ENCODE measurements at regions not wholly inside any gene's neighbourhood (a gene's known extent, or its start where the extent isn't known, plus 50 kb on each side); places are given as distances from the start of the nearest gene placed in this dataset.

DNA sequence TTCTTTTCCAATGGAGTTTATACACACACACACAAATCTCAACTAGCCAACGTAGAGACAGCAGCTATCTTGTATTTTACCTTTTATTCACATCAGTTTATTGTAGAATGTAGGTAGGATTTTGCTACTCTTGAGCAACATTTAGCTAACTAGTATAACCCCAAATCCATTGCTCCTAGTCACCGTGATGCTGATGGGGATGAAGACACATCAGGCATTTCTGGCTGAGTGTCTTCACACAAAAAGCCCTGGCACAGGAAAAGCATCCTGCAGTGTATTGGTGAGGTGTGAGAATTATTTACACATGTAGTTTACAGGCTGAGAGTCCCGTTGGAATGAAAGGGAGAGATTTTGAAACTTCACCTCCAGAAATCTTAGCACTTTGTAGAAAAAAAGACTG lies 65.9 kb upstream of the FBXL4 start:
- H3K27ac ChIP-seq: peak overlapping the region; percentile 86
- no peak for DNase-seq
- no peaks in the 10 kb centered on the region for H3K27me3 ChIP-seq (replicated peaks)
- in situ Hi-C loops (cut with HindIII; ENCODE audit: low pct_ligation_motif_present, low sequenced_read_pairs): no loop called here
- TF ChIP-seq, protein P1, sequence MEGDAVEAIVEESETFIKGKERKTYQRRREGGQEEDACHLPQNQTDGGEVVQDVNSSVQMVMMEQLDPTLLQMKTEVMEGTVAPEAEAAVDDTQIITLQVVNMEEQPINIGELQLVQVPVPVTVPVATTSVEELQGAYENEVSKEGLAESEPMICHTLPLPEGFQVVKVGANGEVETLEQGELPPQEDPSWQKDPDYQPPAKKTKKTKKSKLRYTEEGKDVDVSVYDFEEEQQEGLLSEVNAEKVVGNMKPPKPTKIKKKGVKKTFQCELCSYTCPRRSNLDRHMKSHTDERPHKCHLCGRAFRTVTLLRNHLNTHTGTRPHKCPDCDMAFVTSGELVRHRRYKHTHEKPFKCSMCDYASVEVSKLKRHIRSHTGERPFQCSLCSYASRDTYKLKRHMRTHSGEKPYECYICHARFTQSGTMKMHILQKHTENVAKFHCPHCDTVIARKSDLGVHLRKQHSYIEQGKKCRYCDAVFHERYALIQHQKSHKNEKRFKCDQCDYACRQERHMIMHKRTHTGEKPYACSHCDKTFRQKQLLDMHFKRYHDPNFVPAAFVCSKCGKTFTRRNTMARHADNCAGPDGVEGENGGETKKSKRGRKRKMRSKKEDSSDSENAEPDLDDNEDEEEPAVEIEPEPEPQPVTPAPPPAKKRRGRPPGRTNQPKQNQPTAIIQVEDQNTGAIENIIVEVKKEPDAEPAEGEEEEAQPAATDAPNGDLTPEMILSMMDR (IDR thresholded peaks at IDR 0.05; ENCODE audit: low read depth, low read length, missing control alignments): no peak
- H3K36me3 ChIP-seq (replicated peaks): no peaks in the 10 kb centered on the region
- no peak overlapping the region for H3K4me3 ChIP-seq (ENCODE audit: low read depth, low read length)

DNA sequence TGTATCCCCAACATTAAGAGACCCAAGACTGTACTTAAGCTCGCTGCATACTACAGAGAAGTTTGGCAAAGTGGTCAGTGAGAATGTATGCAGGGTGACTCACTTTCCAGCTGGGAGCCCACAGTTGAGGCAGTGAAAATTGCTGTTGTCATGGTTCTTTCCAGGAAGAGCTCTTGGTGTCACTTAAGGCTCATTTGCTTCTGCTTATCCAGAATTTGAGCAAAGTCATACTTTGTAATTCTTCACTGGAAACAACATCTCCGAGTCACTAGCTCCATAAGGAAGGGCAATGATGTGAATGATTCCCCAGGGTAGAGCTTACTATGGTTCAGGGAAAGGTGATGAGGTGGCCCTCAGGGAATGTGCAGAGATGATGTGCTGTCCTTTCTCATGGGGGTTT lies 65.4 kb upstream of the FBXL4 start:
- Histone ChIP-seq H3K36me3 (replicated peaks) (no peaks in the 10 kb centered on the region), H3K4me3 (ENCODE audit: low read depth, low read length) (no peak overlapping the region), H3K27ac (peak overlapping the region; percentile 86), H3K27me3 (replicated peaks) (no peaks in the 10 kb centered on the region)
- peak; percentile 95 for DNase-seq
- in situ Hi-C loops (cut with HindIII; ENCODE audit: low pct_ligation_motif_present, low sequenced_read_pairs): no loop called here
- TF ChIP-seq, protein P1 (IDR thresholded peaks at IDR 0.05; ENCODE audit: low read depth, low read length, missing control alignments): no peak

DNA sequence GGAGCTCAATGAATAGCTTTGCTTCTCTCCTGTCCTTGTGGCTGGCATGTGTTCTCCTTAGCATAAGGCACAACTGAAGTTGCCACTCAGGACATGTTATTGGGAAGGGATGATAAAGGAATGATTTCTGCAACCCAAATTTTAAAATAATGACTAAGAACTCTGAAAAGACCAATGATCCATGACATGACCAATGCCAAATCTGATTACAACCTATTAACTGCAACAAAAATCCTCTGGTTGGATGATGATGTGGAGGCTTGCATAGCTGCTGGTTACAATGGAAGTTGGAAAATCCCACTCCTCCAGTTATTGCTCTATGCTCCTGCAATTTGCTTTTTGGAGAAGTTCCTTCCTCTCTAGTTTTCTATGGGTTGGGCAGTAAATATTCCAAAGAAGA lies 63.4 kb upstream of the FBXL4 start:
- DNase-seq: no peak
- no peak overlapping the region for H3K4me3 ChIP-seq (ENCODE audit: low read depth, low read length)
- H3K27me3 ChIP-seq (replicated peaks): no peaks in the 10 kb centered on the region
- no peak overlapping the region for H3K27ac ChIP-seq
- no peaks in the 10 kb centered on the region for H3K36me3 ChIP-seq (replicated peaks)
- in situ Hi-C loops (cut with HindIII; ENCODE audit: low pct_ligation_motif_present, low sequenced_read_pairs): no loop called here
- TF ChIP-seq, protein P1 (IDR thresholded peaks at IDR 0.05; ENCODE audit: low read depth, low read length, missing control alignments): no peak

DNA sequence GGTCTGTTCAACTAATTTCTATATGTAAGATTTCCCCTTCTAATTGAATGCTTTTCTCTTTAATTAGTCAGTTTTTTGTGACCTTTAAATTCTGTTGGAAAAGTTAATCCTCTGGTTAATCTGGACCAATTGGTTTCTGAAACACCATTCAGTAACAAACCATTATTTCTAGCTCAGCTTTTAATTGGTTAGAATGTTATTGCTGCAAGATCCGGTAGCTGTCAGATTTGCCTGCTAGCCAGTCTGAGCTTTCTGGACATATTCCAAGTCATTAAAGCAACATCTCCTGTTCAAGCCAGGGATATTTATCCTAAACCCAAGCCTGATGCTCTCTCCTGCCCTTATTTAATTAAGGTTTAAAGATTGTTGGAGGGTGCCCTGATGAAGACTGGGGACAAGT lies 55.1 kb upstream of the FBXL4 start:
- H3K4me3 ChIP-seq (ENCODE audit: low read depth, low read length): no peak overlapping the region
- no peak for DNase-seq
- H3K27ac ChIP-seq: no peak overlapping the region
- in situ Hi-C loops (cut with HindIII; ENCODE audit: low pct_ligation_motif_present, low sequenced_read_pairs): no loop called here
- TF ChIP-seq, protein P1 (IDR thresholded peaks at IDR 0.05; ENCODE audit: low read depth, low read length, missing control alignments): no peak
- H3K36me3 ChIP-seq (replicated peaks): no peaks in the 10 kb centered on the region
- H3K27me3 ChIP-seq (replicated peaks): no peaks in the 10 kb centered on the region

DNA sequence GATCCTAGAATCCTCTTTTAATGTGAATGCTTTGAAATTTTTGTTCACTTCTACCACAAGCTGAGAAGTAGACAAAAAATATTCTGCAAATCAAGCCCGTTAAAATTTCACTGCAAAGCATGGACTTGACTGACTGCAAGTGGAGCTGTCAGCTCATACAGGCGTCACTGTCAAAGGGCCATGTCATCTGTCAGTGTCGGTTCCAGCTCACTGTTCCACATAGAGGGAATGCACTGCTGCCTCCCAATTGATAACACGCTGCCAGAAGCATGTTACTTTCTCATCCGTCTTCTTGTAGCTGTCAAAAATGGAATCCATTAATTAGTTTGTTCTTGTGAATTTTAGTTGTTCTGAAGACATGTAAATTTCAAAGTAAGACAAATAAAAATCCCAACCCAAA lies 50.4 kb upstream of the FBXL4 start:
- TF ChIP-seq, protein P1 (IDR thresholded peaks at IDR 0.05; ENCODE audit: low read depth, low read length, missing control alignments): no peak
- Histone ChIP-seq H3K36me3 (replicated peaks) (no peaks in the 10 kb centered on the region), H3K27me3 (replicated peaks) (no peaks in the 10 kb centered on the region), H3K27ac (no peak overlapping the region), H3K4me3 (ENCODE audit: low read depth, low read length) (no peak overlapping the region)
- no peak for DNase-seq
- in situ Hi-C loops (cut with HindIII; ENCODE audit: low pct_ligation_motif_present, low sequenced_read_pairs): no loop called here
